ENCODE measurements at regions not wholly inside any gene's neighbourhood (a gene's known extent, or its start where the extent isn't known, plus 50 kb on each side); places are given as distances from the start of the nearest gene placed in this dataset.

- TF ChIP-seq CTCF (conservative IDR thresholded peaks at IDR 0.05; ENCODE audit: low read depth, low read length), result no peak
- TF ChIP-seq EZH2 (IDR thresholded peaks at IDR 0.05; ENCODE audit: borderline replicate concordance, low read depth, low read length, poor library complexity, severe bottlenecking), result no peak
Observed at GRCh38 chr2:45291296-45291701, 282.0 kb upstream of the SIX2 start.

Measured in A673 (cell line).